ENCODE measurements at regions not wholly inside any gene's neighbourhood (a gene's known extent, or its start where the extent isn't known, plus 50 kb on each side); places are given as distances from the start of the nearest gene placed in this dataset.

- TF ChIP-seq GATA2 (IDR thresholded peaks at IDR 0.05; ENCODE audit: low read depth, low read length) (no peak), GATA3 (IDR thresholded peaks at IDR 0.05; ENCODE audit: low read depth, low read length) (no peak)
These were observed 91.3 kb upstream of the KL start for GRCh38 chr13:32924886-32925285.

Data from SH-SY5Y (cell line).